ENCODE measurements at regions not wholly inside any gene's neighbourhood (a gene's known extent, or its start where the extent isn't known, plus 50 kb on each side); places are given as distances from the start of the nearest gene placed in this dataset.

DNA sequence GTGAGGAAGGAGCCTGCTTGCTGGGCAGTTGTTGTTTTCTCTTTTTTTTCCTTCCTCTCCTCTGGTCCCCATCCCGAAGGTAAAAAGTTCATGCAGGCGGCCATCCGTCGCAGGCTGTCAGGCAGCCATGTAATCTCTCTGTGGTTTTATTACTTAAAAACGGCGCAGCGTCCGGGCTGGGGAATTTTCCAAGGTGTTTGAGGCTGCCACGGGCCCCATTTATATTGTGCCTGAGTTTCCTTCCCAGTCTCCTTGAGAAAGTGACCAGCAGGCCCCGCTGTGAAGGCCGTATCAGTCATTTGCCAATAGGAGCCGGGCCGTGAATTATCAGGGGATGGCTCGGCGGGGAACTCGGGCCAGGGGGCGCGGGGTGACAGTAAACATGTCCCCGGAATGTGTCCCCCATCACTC lies 289.7 kb downstream of the PBX3 start:
- Histone ChIP-seq H3K27me3 (ENCODE audit: insufficient read depth, low read length) (no peaks in the 10 kb centered on the region), H3K9ac (ENCODE audit: low read length) (no peak overlapping the region), H4K20me1 (ENCODE audit: insufficient read depth) (no peaks in the 10 kb centered on the region), H3K4me1 (ENCODE audit: control insufficient read depth in 1 of 2, insufficient read depth in 2 of 2, low read length in 2 of 2) (no peaks in the 10 kb centered on the region), H3K4me3 (replicated peaks in 1 of 2; ENCODE audit: low read depth in 1 of 2, low read length in 2 of 2) (no peak overlapping the region), H3K79me2 (ENCODE audit: insufficient read depth, low read length) (no peaks in the 10 kb centered on the region), H3K27ac (ENCODE audit: low read depth, low read length) (no peak overlapping the region), H2AFZ (ENCODE audit: low read depth, low read length, poor library complexity, severe bottlenecking) (no peak overlapping the region), H3K9me3 (ENCODE audit: control insufficient read depth in 1 of 2, insufficient read depth in 1 of 2, low read depth in 1 of 2, low read length in 2 of 2) (0 out of 4 replicates have a peak, but pooled peaks cover 0 to 3% of the 10 kb centered on the region in 2 experiments), H3K9me2 (ENCODE audit: insufficient read depth) (no peaks in the 10 kb centered on the region), H3K36me3 (ENCODE audit: control insufficient read depth in 1 of 2, insufficient read depth in 2 of 2, low read length in 2 of 2) (no peaks in the 10 kb centered on the region), H3K4me2 (ENCODE audit: low read length) (no peak overlapping the region)
- intact Hi-C loops (cut with micrococcal nuclease) = no loop called here
- ATAC-seq (no peak), DNase-seq (ENCODE audit: low read depth, low spot score) (no peak)
- TF ChIP-seq CTCF (IDR thresholded peaks at IDR 0.05 in 2 of 3, conservative IDR thresholded peaks at IDR 0.05 in 1 of 3; ENCODE audit: borderline replicate concordance in 1 of 3, insufficient read depth in 1 of 3, low read depth in 2 of 3, low read length in 2 of 3) (no peak), RAD21 (IDR thresholded peaks at IDR 0.05; ENCODE audit: low read depth) (no peak), ELF1 (IDR thresholded peaks at IDR 0.05; ENCODE audit: borderline replicate concordance, low read depth) (no peak), ATF3 (IDR thresholded peaks at IDR 0.05) (no peak), SP1 (IDR thresholded peaks at IDR 0.05; ENCODE audit: low read depth) (no peak), FOSL1 (IDR thresholded peaks at IDR 0.05; ENCODE audit: low read depth) (no peak), EGR1 (IDR thresholded peaks at IDR 0.05; ENCODE audit: low read depth) (no peak), YY1 (IDR thresholded peaks at IDR 0.05; ENCODE audit: extremely low read depth, insufficient replicate concordance, low read depth, low read length) (no peak), ZNF274 (IDR thresholded peaks at IDR 0.05; ENCODE audit: low read depth, low read length) (no peak), CEBPB (IDR thresholded peaks at IDR 0.05; ENCODE audit: low read depth) (no peak)
- ChIA-PET RAD21 (ENCODE audit: low non-redundant PET in 1 of 2, low total read pairs in 2 of 2, uncharacterized antibody in 2 of 2, unreplicated experiment in 2 of 2) (no interaction called here), POLR2A (no interaction called here), CTCF (no interaction called here)
- BruUV-seq (replicated peaks) = no TSS peak

All from HCT116 (cell line).